ENCODE measurements at regions not wholly inside any gene's neighbourhood (a gene's known extent, or its start where the extent isn't known, plus 50 kb on each side); places are given as distances from the start of the nearest gene placed in this dataset.
A peak's percentile ranks its signal among the peaks of the same experiment; 100 is the strongest.
"Not testable (repeated sequence)": the region's sequence is repeated elsewhere in the genome, so short reads cannot be mapped to it uniquely, and the experiment has no call there.

DNA sequence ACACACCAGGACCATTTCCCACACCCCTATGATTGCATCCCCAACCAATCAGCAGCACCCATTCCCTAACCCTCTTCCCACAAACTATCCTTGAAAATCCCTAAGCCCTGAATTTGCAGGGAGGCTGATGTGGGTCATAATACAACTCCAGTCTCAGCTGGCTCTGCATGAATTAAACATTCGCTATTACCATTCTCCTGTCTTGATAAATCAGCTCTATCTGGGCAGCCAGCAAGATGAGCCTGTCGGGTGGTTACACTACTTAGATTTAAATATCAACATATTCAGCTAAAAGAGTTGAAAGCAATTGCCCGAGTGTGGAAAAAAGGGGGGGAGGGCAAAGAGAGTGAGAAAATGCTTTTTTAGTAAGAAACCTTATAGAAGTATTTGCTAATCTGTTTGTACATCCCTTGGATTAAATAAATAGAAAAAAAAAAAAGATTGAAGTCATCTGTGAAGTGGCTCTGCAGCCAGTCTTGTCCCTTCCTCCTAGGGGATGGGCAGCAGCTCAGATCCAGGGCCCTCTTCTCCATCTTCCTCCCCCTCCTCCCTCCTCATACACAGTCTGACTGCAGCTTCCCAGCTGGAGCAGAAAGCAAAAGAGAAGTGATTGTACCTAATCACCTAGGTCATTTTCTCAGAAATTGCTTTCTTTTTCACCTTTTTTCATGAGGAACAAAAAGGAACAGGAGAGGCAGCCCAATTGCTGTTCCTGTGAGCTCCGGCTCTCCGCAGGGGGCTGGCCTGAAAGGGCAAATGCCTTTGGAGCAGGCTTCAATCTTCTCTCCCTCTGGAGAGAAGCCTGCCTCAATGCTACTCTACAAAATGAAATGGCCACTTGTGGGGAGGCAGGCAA is 356.6 kb upstream of the SULF2 start:
- DNase-seq = peak; percentile 64

DNA sequence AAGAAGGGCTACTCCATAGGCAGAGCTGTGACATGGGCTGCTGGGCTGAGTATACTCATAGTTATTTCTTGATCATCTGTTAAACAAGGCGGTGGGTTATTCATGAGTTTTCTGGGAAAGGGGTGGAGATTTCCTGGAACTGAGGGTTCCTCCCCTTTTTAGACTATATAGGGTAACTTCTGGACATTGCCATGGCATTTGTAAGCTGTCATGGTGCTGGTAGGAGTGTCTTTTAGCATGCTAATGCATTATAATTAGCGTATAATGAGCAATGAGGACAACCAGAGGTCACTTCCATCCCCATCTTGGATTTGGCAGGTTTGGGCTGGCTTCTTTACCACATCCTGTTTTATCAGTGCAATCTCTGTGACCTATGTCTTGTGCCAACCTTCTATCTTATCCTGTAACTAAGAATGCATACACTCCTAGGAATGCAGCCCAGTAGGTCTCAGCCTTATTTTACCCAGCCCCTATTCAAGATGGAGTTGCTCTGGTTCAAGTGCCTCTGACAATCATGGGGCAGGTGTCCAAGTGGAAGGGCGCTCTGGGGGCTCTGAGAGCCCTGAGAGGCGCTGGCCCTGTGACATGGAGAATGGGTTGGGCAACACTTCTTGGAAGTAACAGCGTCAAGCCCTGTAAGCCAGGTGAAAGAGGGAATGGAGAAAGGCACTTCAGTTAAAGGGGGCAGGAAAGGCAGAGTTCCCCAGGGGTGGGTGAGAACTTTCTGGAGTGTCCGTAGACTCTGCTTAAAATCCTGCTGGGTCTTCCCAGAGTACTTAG is 354.2 kb upstream of the SULF2 start:
- no peak for DNase-seq

GRCh38 chr20:48132834-48133233 is 347.6 kb upstream of the SULF2 start:
- DNase-seq = no peak

DNA sequence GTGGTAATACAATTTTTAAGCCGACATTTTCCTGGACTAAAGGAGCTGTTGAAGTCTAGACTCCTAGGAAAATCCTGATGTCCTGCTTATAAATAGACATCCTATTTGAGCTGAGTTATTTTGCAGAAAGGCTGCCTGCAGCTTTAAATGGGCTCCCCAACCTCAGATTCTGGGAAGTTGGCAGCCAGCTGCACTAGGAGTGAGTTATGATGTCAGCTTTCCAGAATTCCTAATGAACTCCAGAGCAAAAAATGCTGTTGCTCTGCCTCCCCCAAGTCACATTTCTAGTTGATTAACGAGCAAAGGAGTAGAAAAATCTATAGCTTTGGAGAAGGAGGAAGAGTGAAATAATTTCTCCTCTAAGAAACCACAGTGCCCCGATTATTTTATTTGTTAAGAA is 346.3 kb upstream of the SULF2 start:
- no peak for DNase-seq

GRCh38 chr20:48129345-48129942 is 344.2 kb upstream of the SULF2 start:
- DNase-seq = no peak

DNA sequence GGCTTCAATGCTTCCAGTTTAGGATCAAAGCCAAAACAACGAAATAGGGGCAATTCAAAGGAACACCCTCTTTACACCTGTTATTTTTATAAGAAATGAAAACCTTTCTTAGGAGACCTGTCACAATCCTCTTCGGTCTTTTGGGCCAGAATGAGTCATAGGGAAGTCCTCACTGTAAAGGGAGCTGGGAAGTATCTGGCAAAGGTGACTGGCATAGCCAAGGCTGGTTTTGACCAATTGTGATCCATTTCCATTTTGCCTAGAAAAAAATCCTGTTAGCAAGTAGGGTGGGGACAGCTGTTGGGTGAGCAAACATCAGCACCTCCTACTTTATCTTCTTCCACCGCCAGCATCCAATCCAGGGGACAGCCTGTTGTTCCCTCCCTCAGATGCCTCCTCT is 343.2 kb upstream of the SULF2 start:
- peak; percentile 23 for DNase-seq

GRCh38 chr20:48127964-48128363 is 342.7 kb upstream of the SULF2 start:
- DNase-seq = peak; percentile 27

- DNase-seq = not testable (repeated sequence)
Measured at GRCh38 chr20:48127133-48127532, 341.9 kb upstream of the SULF2 start.

GRCh38 chr20:48126227-48126740 is 341.0 kb upstream of the SULF2 start:
- DNase-seq = no peak

DNA sequence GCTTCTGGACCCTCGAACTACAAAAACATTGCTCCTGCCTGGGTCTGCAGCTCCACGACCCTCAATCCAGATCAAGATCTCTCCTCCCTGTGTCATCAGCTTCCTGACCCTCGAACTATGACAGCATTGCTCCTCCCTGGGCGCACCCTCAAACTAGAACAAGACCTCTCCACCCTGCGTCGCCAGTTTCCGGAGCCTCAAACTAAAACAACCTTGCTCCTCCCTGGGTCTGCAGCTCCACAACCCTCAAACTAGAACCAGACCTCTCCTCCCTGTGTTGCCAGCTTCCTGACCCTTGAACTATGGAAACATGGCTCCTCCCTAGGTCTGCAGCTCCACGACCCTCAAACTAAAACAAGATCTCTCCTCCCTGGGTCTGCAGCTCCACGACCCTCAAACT is 339.7 kb upstream of the SULF2 start:
- no peak for DNase-seq

DNA sequence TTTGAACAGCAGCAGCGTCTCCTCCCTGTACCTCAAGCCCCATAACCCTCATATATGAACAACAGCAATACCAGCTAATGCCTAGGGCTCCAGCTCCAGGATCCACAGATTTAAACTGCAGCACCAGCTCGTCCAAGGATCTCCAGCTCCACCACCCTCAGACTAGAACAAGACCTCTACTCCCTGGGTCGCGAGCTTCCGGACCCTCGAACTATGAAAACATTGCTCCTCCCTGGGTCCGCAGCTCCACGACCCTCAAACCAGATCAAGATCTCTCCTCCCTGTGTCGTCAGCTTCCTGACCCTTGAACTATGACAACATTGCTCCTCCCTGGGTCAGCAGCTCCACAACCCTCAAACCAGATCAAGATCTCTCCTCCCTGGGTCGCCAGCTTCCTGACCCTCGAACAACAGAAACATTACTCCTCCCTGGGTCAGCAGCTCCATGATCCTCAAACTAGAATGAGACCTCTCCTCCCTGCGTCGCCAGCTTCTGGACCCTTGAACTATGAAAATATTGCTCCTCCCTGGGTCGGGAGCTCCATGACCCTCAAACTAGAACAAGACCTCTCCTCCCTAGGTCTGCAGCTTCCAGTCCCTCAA is 339.0 kb upstream of the SULF2 start:
- no peak for DNase-seq

DNA sequence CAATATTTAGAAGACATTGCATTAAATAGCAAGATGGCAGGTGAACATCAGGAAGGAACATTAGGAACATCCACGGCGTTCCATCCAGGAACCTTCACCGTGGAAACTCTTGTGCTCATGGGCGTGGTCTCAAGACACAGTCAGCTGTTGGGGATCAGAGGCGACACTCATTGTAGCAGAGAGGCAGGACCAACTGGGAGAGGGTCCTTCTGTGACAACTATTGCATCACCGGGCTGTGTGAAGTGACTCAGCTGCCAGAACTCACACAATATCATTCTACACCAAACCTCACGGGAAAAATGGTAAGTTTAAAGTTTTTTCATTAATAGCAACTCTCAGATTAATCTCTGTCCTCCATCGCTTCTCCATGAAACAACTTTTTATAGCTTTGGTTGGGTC is 334.8 kb upstream of the SULF2 start:
- DNase-seq = no peak

DNA sequence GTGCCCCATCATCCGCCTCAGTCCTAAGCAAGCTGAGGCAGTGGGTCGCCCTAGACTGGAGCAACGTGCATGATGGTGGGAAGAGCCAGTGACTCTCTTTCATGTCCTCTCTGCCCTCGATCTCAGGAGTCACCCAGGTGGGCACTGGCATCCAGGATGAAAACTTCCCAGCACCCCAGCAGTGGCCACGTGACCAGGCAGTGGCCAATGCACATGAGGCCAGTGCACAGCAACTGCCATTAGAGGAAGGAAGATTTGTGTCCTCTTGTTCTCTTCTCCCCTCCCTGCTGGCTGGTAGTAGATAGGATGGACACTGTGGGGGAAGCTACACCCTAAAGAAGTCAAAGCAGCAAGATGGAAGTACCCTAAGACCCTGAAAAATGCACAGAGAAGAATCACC is 334.1 kb upstream of the SULF2 start:
- not testable (repeated sequence) for DNase-seq

DNA sequence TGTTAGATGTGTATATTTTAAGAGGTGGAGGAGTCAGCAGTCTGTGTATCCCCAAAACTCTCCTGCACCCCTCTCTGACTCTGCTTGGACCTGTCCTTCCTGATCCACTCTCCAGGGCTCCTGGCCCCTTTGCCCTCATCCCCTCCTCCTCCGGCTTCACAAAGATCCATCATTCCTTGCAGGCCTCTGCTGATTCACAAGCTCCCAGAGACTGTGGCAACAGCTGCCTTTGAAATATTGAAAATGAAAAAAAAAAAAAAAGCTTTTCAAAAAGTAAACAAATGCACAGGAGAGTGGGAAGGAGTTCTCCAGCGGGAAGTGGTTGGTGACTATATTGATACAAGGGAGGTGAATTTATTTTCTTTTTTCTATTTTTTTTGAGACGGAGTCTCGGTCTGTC is 330.2 kb upstream of the SULF2 start:
- no peak for DNase-seq

DNA sequence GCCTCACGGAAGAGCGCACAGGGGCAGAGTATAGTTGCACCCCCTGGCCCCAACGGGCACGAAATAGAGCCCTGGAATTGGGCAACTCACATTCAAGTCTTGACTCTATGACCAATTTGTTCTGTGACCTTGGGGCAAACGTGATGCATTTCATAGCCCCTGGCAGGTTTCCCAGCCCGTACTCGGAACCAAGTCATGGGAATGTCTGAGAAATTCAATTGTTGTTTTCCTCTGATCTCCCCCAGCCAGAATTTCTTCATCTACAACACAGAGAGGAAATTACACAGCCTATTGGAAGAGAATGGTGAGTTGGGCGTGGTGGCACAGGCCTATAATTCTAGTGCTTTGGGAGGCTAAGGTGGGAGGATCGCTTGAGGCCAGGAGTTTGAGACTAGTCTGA is 322.3 kb upstream of the SULF2 start:
- no peak for DNase-seq

DNA sequence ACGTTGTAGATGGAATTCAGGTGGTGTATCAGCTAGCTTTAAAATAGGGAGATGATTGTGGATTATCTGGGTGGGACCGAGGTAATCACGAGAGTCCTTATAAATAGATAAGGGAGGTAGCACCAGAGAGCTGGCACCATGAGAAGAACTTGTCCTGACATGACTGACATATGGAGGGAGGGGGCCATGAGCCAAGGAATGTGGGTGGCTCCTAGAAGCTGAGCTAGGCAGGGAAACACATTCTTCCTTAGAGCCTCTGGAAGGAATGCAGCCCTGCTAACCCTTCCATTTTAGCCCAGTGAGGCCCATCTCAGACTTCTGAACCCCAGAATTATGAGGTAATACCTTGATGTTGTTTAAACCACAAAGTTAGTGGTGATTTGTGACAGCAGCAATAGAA is 321.1 kb upstream of the SULF2 start:
- no peak for DNase-seq

- no peak for DNase-seq
Measured at GRCh38 chr20:48105526-48105925, 320.2 kb upstream of the SULF2 start.

DNA sequence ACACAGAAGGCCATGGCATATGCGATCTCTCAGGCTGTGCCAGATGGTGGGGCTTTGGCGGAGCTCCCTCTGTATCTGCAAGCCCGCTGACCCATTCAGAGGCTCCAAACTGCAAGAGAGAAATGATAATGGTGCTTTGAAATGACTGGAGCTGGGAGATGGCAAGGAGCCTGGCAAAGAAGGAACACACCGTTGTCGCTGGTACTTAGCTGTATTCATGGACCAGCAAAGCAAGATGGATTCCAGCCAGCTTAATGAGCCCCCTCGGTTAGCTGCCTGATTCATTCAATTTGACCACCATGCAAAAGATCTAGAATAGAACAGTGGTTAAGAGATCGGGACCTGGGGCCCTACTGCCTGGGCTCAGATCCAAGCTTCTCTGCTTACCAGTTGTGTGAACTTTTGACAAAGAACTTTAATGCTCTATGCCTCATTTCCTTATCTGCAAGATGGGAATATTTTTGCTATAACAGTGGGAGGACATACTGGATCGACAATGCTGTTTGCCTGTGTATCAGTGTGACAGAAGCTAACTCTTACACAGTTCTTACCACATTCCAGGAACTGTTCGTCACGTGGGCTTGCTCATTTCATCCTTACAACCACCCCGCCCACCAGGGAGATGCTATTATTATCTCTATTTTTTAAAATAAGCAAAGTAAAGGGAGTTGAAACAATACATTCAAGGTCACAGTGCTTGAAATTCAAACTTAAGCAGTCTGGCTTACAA is 317.8 kb upstream of the SULF2 start:
- no peak for DNase-seq

GRCh38 chr20:48102076-48102787 is 317.0 kb upstream of the SULF2 start:
- no peak for DNase-seq

DNA sequence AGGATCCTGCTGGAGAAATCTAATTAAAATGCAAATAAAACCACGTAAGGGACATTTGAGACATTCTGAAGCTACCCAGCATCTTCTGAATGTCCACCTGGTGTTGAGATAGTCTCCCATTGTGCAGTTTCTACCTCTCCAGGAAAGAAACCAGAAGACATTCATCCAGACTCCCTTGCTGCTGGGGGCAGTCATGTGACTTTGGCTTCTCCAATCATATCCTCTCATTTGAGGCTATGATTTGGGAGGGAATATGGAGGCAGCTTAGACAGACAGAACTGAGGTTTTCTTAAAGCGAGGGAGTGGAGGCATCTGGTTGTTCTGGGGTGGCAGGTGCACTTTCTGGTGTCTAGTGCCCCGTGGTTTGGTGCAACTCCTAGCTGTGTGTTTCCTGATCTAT is 315.2 kb upstream of the SULF2 start:
- DNase-seq = no peak

DNA sequence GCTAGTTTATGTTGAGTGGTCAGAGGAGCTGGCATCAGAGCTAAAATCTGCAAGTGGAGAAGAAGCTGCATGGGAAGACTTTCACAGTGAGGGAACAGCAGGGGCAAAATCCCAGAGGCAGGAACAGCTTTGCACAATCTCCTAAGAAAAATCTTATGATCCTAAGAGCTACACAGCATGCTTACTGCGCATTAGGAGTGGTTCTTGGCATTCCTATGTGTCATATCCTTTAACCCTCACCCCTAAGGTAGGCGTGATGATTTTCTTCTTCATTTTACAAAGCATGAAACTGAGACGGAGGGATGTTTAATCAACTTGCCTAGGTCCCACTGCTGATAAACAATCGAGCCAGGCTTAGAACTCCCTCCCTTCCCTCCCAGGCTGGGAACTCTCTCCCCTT is 313.6 kb upstream of the SULF2 start:
- DNase-seq = no peak

DNA sequence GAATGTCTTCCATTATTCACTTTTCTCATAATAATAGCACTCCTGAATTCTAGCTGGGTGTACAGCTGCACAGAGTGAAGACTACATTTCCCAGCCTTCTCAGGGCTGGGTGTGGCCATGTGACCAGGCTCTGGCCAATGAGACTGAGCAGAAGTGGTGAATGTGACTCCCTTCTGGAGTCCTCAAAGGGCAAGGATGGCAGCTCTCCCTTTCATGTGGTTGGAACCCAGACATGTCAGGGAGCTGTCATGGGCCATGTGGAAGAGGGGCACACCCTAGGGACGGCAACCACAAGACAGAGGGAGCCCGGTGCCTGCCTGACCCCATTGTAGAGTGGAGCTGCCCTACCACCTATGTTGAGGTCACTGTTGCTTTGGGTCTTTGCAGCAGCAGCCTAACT is 312.8 kb upstream of the SULF2 start:
- DNase-seq = no peak
